Fibroblast of lung (primary cell): ENCODE measurements at regions not wholly inside any gene's neighbourhood (a gene's known extent, or its start where the extent isn't known, plus 50 kb on each side); places are given as distances from the start of the nearest gene placed in this dataset.

Experiments used
- DNase-seq, 2 donors: peaks; one replicate each; pipeline versions ENCODE4 v3.0.0 to v3.0.0-alpha.2; 2010; ENCODE audit warnings: low read depth in 2 of 2
- H2AFZ ChIP-seq: 2 replicates; pipeline ENCODE4 v1.5.1; 2012; ENCODE audit warnings: low read length, control low read depth, inconsistent platforms
- H3K27ac ChIP-seq: 2 replicates; pipeline ENCODE4 v1.5.1; 2011; ENCODE audit warnings: low read length, control low read depth; ENCODE audit not compliant: insufficient read depth
- H3K27me3 ChIP-seq: 2 replicates; pipeline ENCODE4 v1.5.1; 2011; ENCODE audit warnings: mild to moderate bottlenecking, low read length; ENCODE audit not compliant: control insufficient read depth, insufficient read depth
- H3K36me3 ChIP-seq: 2 replicates; pipeline ENCODE4 v1.5.1; 2011; ENCODE audit warnings: low read length; ENCODE audit not compliant: control insufficient read depth, insufficient read depth
- H3K4me1 ChIP-seq: 2 replicates; pipeline ENCODE4 v1.5.1; 2011; ENCODE audit warnings: low read length; ENCODE audit not compliant: control insufficient read depth, insufficient read depth; ENCODE audit errors: extremely low read depth
- H3K4me2 ChIP-seq: 2 replicates; pipeline ENCODE4 v1.5.1; 2011; ENCODE audit warnings: low read length, control low read depth; ENCODE audit not compliant: insufficient read depth; ENCODE audit errors: extremely low read depth
- H3K4me3 ChIP-seq, 4 experiments: fragments of 200-600 bp in 1 of 4; sonication (generic) in 1 of 4; replicated peaks in 1 of 4; 2 replicates each; pipeline ENCODE4 v1.5.1; 2011 to 2016; ENCODE audit warnings: low read length in 4 of 4, low read depth in 3 of 4, mild to moderate bottlenecking in 3 of 4, control low read depth in 2 of 4, inconsistent platforms in 1 of 4, mixed read lengths in 1 of 4; ENCODE audit not compliant: insufficient read depth in 1 of 4; ENCODE audit errors: control extremely low read depth in 1 of 4
- H3K79me2 ChIP-seq: 2 replicates; pipeline ENCODE4 v1.5.1; 2012; ENCODE audit warnings: mild to moderate bottlenecking, low read length, inconsistent platforms; ENCODE audit not compliant: control insufficient read depth, insufficient read depth
- H3K9ac ChIP-seq: 2 replicates; pipeline ENCODE4 v1.5.1; 2011; ENCODE audit warnings: mild to moderate bottlenecking, low read length, control low read depth; ENCODE audit not compliant: insufficient read depth
- H3K9me3 ChIP-seq: 2 replicates; pipeline ENCODE4 v1.5.1; 2012; ENCODE audit warnings: low read depth, low read length; ENCODE audit not compliant: control insufficient read depth, insufficient read depth
- H4K20me1 ChIP-seq: 2 replicates; pipeline ENCODE4 v1.5.1; 2011; ENCODE audit warnings: low read length; ENCODE audit not compliant: control insufficient read depth, insufficient read depth; ENCODE audit errors: extremely low read depth
- CTCF ChIP-seq, 2 donors: IDR thresholded peaks in 1 of 2; conservative IDR thresholded peaks in 1 of 2; 1 replicate in 1 of 2; 2 replicates in 1 of 2; pipeline ENCODE4 v1.5.1; 2011 to 2012; ENCODE audit warnings: low read length in 2 of 2, control low read depth in 1 of 2, inconsistent platforms in 1 of 2, low read depth in 1 of 2, mild to moderate bottlenecking in 1 of 2
- EZH2 ChIP-seq: IDR thresholded peaks from 2 replicates; pipeline ENCODE4 v1.5.1; 2012; ENCODE audit warnings: low read length, control low read depth, mild to moderate bottlenecking; ENCODE audit errors: missing control alignments

GRCh38 chr18:10065296-10065695 is 151.5 kb downstream of the VAPA start:
- Histone ChIP-seq H3K36me3 (no peaks in the 10 kb centered on the region), H3K27me3 (no peaks in the 10 kb centered on the region), H2AFZ (no peak overlapping the region), H3K9ac (no peak overlapping the region), H3K27ac (no peak overlapping the region), H3K79me2 (no peaks in the 10 kb centered on the region), H3K4me2 (no peak overlapping the region), H3K4me3 (no peak overlapping the region), H4K20me1 (no peaks in the 10 kb centered on the region), H3K9me3 (no peaks in the 10 kb centered on the region), H3K4me1 (no peaks in the 10 kb centered on the region)
- DNase-seq = no peak
- TF ChIP-seq CTCF (conservative IDR thresholded peaks at IDR 0.05 in 1 of 2, IDR thresholded peaks at IDR 0.05 in 1 of 2; ENCODE audit: low read depth in 1 of 2, low read length in 2 of 2) = no peak
- TF ChIP-seq EZH2 = no peak

GRCh38 chr18:10067670-10068659 is 154.1 kb downstream of the VAPA start:
- no peaks in the 10 kb centered on the region for H3K36me3 ChIP-seq
- no peaks in the 10 kb centered on the region for H3K79me2 ChIP-seq
- no peak for DNase-seq
- no peaks in the 10 kb centered on the region for H4K20me1 ChIP-seq
- no peaks in the 10 kb centered on the region for H3K9me3 ChIP-seq
- no peak overlapping the region for H3K27ac ChIP-seq
- H3K27me3 ChIP-seq = no peaks in the 10 kb centered on the region
- no peak overlapping the region for H2AFZ ChIP-seq
- H3K4me2 ChIP-seq = no peak overlapping the region
- H3K4me3 ChIP-seq = no peak overlapping the region
- peaks cover 2% of the 10 kb centered on the region for H3K4me1 ChIP-seq
- no peak overlapping the region for H3K9ac ChIP-seq
- TF ChIP-seq CTCF (conservative IDR thresholded peaks at IDR 0.05 in 1 of 2, IDR thresholded peaks at IDR 0.05 in 1 of 2; ENCODE audit: low read depth in 1 of 2, low read length in 2 of 2) = no peak
- TF ChIP-seq EZH2 = no peak

GRCh38 chr18:10068766-10069567 is 155.2 kb downstream of the VAPA start:
- Histone ChIP-seq H3K36me3 (no peaks in the 10 kb centered on the region), H3K79me2 (no peaks in the 10 kb centered on the region), H3K9me3 (no peaks in the 10 kb centered on the region), H3K4me1 (peaks cover 2% of the 10 kb centered on the region), H3K9ac (no peak overlapping the region), H3K4me3 (no peak overlapping the region), H3K27ac (no peak overlapping the region), H3K27me3 (no peaks in the 10 kb centered on the region), H2AFZ (no peak overlapping the region), H3K4me2 (no peak overlapping the region), H4K20me1 (no peaks in the 10 kb centered on the region)
- no peak for DNase-seq
- TF ChIP-seq EZH2 (no peak), CTCF (conservative IDR thresholded peaks at IDR 0.05 in 1 of 2, IDR thresholded peaks at IDR 0.05 in 1 of 2; ENCODE audit: low read depth in 1 of 2, low read length in 2 of 2) (no peak)
